ENCODE measurements at regions not wholly inside any gene's neighbourhood (a gene's known extent, or its start where the extent isn't known, plus 50 kb on each side); places are given as distances from the start of the nearest gene placed in this dataset.

DNA sequence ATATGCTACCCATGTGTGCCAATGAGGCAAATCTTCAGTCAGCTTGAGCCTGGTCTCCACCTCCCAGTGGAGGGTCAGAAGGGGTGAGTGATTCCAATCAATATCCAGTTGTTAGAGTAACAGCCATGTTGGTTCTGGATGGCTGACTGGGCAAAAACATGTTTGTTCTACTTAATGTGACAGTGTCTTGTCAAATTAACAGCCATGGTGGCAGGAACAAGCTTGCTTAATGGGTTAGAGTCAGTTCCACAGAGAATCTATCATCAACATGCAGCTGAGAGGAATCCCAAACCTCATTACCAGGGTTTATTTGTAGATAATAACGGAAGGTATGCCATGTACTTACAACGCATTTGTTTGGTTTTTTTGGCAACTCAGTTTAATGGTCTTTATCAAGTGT is 133.2 kb downstream of the SLC17A6 start:
- TF ChIP-seq, protein P1, sequence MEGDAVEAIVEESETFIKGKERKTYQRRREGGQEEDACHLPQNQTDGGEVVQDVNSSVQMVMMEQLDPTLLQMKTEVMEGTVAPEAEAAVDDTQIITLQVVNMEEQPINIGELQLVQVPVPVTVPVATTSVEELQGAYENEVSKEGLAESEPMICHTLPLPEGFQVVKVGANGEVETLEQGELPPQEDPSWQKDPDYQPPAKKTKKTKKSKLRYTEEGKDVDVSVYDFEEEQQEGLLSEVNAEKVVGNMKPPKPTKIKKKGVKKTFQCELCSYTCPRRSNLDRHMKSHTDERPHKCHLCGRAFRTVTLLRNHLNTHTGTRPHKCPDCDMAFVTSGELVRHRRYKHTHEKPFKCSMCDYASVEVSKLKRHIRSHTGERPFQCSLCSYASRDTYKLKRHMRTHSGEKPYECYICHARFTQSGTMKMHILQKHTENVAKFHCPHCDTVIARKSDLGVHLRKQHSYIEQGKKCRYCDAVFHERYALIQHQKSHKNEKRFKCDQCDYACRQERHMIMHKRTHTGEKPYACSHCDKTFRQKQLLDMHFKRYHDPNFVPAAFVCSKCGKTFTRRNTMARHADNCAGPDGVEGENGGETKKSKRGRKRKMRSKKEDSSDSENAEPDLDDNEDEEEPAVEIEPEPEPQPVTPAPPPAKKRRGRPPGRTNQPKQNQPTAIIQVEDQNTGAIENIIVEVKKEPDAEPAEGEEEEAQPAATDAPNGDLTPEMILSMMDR (conservative IDR thresholded peaks at IDR 0.05 in 1 of 2, IDR thresholded peaks at IDR 0.05 in 1 of 2; ENCODE audit: extremely low read depth in 1 of 2, insufficient read depth in 1 of 2, low read depth in 1 of 2, low read length in 2 of 2): no peak
- no peak for TF ChIP-seq EZH2 (IDR thresholded peaks at IDR 0.05; ENCODE audit: borderline replicate concordance, low read length)
